A172 (cell line): ENCODE measurements at regions not wholly inside any gene's neighbourhood (a gene's known extent, or its start where the extent isn't known, plus 50 kb on each side); places are given as distances from the start of the nearest gene placed in this dataset.
"Not testable (repeated sequence)": the region's sequence is repeated elsewhere in the genome, so short reads cannot be mapped to it uniquely, and the experiment has no call there.

Source experiments
- DNase-seq: peaks from one replicate; pipeline ENCODE4 v3.0.0-alpha.2; 2015; ENCODE audit warnings: low spot score

DNA sequence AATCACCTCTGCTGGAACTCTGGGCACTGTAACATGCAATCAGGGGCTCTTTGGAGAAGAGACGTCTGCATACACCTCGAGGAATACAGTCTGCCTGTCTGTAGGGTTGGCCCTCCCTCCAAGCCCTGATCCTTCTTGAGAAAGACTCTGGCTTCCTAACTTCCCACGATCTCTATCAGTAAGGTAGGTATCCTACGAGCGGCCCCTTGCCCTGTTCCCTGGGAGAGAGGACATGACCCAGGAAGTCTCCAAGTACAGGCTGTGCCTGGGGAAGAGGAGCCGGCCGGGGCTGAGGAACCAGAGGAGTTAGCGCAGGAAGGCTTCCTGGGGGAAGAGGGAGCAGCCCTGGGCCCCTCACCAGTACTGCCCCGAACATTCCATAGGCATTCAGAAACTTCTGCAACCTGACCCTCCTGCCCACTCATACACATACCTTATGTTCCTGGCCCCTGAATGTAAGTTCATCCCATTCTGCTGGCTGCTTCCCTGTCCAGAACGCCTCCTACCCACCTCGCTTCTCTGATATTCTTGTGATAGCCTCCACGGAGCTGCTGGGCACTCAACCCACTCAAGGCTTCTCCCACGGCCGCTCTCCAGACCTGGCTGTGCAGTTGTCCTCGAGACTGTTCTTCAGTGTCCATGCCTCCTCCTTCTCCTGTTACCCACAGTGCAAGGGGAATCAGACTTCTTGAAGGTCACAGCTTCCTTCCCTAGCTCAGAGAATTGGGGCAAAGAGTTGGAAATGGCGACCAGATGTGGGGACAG lies 116.1 kb downstream of the CYP26B1 start:
- DNase-seq, result no peak

GRCh38 chr2:72028996-72029395 lies 118.7 kb downstream of the CYP26B1 start:
- DNase-seq, result no peak

DNA sequence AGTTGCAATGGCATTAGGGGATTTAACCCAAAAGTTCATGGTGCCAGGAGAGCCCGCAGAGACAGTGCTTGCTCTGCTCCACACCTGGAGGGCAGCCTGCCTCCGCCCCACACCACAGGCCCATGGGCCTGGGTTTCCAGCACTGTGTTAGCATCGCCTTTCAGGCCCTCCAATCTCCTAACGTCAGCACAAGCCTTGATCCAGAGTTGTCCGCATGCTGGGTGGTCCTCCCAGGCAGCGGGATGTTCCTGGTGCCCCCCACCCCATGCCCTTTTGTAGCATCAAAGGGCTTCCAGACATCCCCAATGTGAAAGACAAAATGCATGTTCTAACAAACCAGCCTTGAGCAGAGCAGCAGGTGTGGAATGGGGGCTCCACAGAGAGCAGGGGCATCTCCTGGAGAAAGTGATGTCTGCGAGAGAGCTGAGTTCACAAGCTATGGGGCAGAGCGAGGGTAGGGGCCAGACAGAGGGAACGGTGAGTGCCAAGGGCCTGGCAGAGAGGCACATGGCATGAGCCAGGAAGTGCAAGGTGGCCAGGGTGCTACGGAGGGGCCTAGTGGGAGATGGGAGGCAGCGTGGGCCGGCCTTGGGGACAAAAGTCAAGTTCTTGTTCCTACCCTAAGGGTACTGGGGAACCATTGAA lies 119.2 kb downstream of the CYP26B1 start:
- no peak for DNase-seq

DNA sequence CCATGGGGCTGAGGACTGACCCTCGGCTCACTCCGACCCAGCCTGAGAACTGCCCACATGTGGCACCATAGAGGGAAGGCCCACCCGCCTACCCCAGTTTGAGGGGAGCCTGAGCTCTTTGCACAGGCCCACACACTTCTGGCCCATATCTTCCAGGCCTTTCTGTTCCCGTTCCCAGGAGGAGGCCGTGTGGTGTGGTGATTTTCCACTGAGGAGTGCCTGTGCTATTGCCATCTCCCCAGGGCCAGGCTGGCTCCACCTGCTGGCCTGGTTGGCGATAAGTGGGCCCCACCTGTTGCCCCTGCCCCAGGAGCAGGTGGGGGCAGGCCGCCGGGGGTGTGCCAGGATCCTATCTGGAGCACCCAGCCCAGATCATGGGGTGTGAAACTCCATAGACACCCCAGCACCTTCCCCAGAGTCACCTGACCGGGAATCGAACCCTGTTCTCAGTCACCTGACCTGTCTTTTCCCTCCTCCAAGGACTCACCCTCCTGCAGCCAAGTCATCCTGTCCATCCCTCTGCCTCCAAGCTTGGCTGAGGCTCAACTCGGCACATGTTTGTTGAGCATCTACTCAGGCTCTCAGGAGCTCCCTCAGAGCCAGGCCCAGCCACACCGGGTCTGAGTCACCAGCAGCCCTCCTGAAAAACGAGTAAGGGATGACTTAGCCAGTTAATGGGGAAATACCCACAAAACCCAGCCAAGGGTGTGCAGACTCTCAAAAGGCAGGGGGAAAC lies 120.1 kb downstream of the CYP26B1 start:
- no peak for DNase-seq

DNA sequence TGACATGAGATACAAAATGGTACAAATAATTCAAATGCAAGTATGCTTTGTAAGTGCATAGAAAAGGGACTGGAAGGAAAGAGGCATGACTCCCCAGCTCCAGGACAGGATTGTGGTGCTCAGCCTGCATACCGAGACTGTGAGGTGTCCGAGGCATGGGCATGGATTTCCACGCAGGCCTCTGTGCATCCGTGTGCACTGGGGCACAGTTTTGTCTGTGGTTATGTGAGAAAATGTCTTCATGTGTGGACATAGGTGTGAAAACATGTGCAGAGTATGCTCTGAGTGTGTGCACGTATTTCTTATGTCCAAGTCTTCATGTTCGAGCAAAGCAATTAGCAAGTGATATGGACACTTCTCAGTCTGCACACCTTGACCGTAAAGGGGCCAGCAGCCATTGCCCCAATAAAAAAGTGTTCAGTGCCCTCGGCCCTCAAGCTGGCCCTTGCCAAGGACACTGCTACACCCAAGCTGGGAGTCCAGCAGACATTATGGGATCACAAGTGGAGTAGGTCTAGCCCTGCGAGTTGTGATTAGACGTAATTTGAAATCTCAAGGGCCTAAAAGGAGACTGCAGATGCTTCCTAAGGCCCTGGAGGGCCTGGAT lies 120.7 kb downstream of the CYP26B1 start:
- no peak for DNase-seq

- no peak for DNase-seq
These were observed 123.0 kb downstream of the CYP26B1 start for GRCh38 chr2:72024451-72025175.

DNA sequence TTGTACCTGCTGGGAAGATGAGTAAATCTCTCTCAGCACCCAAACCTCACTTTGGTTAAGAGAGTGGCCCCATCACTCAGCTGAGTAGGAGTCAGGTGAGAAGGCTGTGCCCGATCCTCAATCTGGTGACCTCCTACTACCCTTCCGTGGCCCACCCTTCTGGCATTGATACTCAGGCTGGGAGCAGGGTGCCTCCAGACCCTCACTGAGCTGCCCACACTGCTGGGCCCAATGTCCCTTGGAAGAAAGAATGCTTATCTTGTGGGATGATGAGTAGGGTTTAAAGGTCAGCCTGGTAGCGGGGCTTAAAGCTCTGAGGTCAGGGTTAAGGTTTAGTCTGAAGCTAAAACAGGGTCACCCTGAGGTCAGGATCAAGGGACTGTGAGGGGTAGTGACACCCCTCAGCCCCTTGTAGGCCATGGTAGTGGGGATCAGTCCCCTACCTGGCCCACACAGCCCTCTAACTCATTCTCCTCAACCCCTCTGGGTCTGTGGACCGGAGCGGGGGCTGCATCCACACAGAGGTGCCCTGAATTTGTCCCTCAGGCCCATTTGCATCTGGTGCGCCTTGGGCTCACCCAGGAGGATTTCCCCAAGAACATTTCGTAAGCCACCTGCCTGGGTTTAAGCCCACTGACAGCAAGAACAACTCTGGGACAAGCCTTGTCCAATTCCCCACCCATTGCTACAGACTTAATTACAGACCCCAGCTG lies 123.8 kb downstream of the CYP26B1 start:
- DNase-seq, result no peak

GRCh38 chr2:72021371-72021770 lies 126.3 kb downstream of the CYP26B1 start:
- not testable (repeated sequence) for DNase-seq

- no peak for DNase-seq
These were observed 132.4 kb downstream of the CYP26B1 start for GRCh38 chr2:72015266-72015665.

DNA sequence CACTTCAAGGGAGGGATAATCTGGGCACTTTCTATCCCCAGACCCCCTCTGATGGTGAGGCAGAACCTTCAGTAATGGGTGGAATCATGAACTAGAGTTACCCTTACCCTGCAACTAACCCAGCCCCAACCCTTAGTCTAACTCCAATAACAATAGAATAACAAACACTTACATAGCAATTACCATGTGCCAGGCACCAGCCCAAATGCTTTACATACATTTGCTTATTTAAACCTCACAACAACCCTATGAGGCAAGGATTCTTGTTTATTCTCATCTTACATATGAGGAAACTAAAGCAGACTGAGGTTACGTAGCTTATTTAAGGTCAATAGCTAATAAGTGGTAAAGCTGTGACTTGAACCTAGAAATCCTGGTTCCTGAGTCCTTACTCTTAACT lies 132.8 kb downstream of the CYP26B1 start:
- DNase-seq, result no peak

GRCh38 chr2:72013726-72014125 lies 133.9 kb downstream of the CYP26B1 start:
- no peak for DNase-seq

DNA sequence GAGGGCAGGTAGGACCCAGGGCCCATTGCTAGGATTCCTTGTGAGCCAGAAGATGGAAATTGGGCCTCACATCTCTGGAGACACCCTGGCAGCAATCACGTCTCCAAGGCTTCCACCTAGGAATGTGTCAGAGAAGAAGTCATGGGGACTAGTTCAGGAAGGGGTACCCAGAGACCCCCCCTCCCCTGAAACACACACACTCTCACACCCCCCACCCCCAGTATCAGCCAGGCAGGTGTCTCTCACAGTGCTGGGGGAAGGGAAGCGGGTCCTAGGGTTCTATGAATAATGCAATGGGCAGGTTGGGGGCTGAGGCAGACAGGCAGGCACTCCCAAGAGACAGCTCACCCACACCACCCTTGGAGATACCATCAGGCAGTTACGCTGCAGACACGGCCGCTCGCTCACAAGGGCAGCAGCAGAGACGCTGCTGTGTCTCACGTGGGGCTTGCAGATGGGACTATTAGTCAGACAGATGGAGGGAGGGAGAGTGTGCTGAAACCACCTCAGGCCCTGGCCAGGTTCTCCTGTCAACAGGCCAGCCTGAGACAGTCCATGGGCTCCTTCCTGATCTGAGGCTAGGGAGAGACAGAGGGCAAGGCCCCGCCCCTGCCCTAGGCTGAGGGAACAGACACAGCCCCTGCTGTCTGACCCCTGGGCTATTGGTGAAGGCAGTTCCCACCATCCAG lies 134.6 kb downstream of the CYP26B1 start:
- no peak for DNase-seq

GRCh38 chr2:72011791-72012190 lies 135.9 kb downstream of the CYP26B1 start:
- no peak for DNase-seq

DNA sequence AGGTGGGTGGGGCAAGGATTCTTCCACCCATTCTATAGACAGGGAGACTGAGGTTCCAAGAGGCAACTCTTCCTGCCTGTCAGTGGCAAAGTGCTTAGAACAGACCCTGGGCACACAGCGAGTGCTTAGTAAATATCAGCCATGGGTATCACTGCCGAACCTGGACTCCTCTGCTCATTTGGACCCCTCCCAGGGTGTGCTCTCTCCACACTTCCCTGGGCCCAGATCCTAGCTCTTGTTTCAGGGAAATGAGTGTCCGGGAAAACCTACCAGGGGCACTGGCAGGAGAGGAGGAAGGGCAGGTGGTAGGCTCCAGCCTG lies 136.3 kb downstream of the CYP26B1 start:
- DNase-seq, result no peak

DNA sequence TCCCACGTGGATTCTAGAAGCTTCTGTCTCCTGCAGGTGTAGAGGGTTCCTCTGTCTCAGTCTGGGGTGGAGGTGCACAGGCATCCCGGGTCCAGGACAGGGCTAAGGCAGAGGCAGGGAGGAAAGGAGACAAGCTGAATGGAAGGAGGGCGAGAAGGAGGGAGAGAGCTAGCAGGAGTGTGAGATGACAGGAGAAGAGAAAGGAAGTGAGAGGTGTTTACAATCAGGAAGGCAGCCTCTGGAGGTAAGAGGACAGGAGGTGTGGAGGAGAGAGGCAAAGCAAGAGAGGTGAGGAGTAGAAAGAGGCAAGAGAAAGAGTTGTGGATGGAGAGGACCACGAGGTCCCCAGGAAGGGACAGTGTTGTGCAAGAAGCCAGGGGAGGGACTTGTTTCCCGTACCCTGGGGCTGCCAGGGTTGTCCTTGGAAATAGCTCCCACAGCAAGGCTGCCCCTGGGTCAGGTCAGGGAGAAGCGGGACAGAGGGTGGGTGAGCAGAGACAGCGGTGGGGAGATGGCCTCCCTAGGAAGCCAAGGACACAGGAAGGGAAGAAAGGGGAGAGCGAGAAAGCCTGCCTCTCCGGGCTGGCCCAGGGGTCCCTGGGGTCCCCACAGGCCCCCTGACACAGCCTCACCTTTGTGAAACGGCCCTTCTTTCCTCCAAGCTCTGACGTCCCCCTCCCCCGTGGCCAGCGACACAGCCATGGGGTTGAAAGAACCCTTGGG lies 136.9 kb downstream of the CYP26B1 start:
- DNase-seq, result no peak

DNA sequence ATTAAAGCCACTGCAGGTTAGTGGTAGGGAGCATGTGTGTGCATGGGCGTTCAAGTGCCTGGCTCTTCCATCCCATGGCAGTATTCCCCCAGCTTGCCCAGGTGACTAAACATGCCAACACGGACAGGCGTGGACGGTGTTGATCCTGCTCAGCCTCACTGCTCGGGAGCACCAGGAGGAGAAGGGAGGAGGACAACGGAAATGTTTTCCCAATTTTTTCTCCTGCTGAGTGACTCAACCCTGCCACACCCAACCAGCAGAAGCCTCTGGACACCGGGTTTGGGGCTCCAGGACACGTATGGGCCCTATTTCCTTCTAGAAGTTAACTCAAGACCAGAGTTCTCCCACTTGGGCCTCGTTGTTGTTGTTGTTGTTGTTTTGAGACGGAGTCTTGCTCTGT lies 139.1 kb downstream of the CYP26B1 start:
- no peak for DNase-seq

DNA sequence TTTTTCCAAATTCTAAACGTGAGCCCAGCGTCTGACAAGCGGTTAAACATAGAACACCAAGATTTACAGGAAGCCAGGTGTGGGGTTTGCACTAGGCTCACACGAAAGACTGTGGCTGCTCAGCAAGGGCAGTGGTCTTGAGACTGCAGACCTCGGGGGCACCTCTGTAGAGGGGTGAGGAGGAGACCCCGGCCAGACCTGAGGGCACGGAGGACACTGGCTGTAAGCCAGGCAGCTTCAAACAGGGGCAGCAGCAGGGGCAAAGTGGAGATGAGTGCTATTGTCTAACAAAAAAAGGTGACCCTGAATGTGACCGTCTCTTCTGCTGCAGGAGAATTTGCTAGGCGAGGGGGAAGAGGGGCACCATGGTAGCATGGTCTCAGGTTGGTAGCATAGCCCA lies 140.3 kb downstream of the CYP26B1 start:
- DNase-seq, result no peak

DNA sequence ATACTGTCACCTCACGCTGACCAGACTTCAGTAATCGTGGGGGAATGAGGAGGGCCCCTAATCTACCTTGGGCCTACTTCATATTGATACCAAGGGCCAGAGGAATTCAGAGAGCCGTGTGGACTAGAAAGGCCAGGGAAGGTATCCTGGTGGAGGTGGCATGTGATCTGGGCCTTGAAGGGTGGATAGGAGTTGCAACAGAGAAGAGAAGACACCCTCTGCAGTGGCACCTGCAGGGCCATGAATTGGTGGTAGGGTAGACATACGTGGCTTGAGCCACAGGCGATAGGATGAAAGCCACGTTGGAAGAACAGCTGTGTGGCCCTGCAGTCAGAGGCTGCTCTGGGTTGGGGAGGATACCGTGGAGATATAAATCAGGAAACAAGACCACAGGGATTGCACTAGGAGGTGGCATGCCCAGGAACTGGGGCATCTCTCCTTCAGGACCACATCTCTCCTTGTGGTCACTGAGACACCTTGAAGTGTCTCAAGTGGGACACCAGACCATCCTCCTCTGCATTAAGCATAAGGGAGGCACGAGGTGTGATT lies 141.4 kb downstream of the CYP26B1 start:
- no peak for DNase-seq

DNA sequence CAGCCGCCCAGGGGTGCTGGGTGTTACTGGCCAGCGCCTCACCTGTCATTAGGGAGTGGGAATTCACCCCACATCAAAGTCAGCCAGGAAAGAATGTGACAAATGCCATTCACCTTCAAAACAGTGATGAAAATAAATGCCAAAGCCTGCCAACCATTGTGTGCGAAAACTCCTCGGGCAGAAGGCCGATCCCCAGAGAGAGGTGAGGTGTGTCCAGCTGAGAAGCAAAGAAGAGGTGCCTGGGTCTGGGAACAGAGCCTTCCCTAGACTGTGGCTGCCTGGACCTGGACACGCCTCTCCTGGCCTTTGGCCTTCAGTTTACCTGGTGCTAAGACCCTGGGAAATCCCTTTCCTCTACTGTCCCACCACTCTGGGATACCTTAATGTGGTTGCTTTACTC lies 142.7 kb downstream of the CYP26B1 start:
- no peak for DNase-seq
